OCI-LY1 (cell line): ENCODE measurements at regions not wholly inside any gene's neighbourhood (a gene's known extent, or its start where the extent isn't known, plus 50 kb on each side); places are given as distances from the start of the nearest gene placed in this dataset.

ENCODE experiments used
- H2AFZ ChIP-seq: fragments of 200-600 bp; sonication (generic), shearing (Covaris generic); 2 replicates; pipeline ENCODE4 v1.6.0; 2014; ENCODE audit warnings: antibody characterized with exemption, mild to moderate bottlenecking, low read length
- H3F3A ChIP-seq: fragments of 200-600 bp; sonication (generic), shearing (Covaris generic); 2 replicates; pipeline ENCODE4 v1.6.0; 2014; ENCODE audit warnings: mild to moderate bottlenecking, antibody characterized with exemption, low read length, moderate library complexity; ENCODE audit not compliant: insufficient read depth
- H3K27ac ChIP-seq: fragments of 200-600 bp; sonication (generic); 2 replicates; pipeline ENCODE4 v1.5.1; 2014; ENCODE audit warnings: low read length, mixed run types, mild to moderate bottlenecking, low read depth; ENCODE audit not compliant: poor library complexity, severe bottlenecking
- H3K27me3 ChIP-seq: fragments of 200-600 bp; sonication (generic); 2 replicates; pipeline ENCODE4 v1.6.0; 2014; ENCODE audit warnings: antibody characterized with exemption, mild to moderate bottlenecking, low read length, moderate library complexity; ENCODE audit not compliant: insufficient read depth
- H3K36me3 ChIP-seq: fragments of 200-600 bp; sonication (generic); 2 replicates; pipeline ENCODE4 v1.6.1; 2014; ENCODE audit warnings: mild to moderate bottlenecking, antibody characterized with exemption, low read length, moderate library complexity, mixed read lengths; ENCODE audit not compliant: insufficient read depth
- H3K4me1 ChIP-seq: fragments of 200-600 bp; sonication (generic); 2 replicates; pipeline ENCODE4 v1.5.1; 2014; ENCODE audit warnings: mild to moderate bottlenecking, low read length, moderate library complexity; ENCODE audit not compliant: insufficient read depth, severe bottlenecking
- H3K4me2 ChIP-seq: fragments of 200-600 bp; sonication (generic), shearing (Covaris generic); 2 replicates; pipeline ENCODE4 v1.6.1; 2014; ENCODE audit warnings: low read length
- H3K4me3 ChIP-seq: fragments of 200-600 bp; sonication (generic); 2 replicates; pipeline ENCODE4 v1.5.1; 2014; ENCODE audit warnings: low read length, low read depth, mild to moderate bottlenecking, mixed read lengths; ENCODE audit not compliant: poor library complexity, severe bottlenecking
- H3K79me2 ChIP-seq: fragments of 200-600 bp; shearing (Covaris generic); 2 replicates; pipeline ENCODE4 v1.6.1; 2016; ENCODE audit warnings: mixed run types, low read length, mixed read lengths; ENCODE audit not compliant: insufficient read depth
- H3K9ac ChIP-seq: fragments of 200-600 bp; sonication (generic), shearing (Covaris generic); 2 replicates; pipeline ENCODE4 v1.6.1; 2014; ENCODE audit warnings: mild to moderate bottlenecking, low read length, mixed read lengths
- H3K9me2 ChIP-seq: fragments of 200-600 bp; sonication (generic), shearing (Covaris generic); 2 replicates; pipeline ENCODE4 v1.6.1; 2014; ENCODE audit warnings: low read depth, mild to moderate bottlenecking, low read length, mixed read lengths
- H3K9me3 ChIP-seq: fragments of 200-600 bp; shearing (Covaris generic); 2 replicates; pipeline ENCODE4 v1.6.1; 2014; ENCODE audit warnings: low read length, mixed read lengths
- H4K20me1 ChIP-seq: fragments of 200-600 bp; sonication (generic), shearing (Covaris generic); 2 replicates; pipeline ENCODE4 v1.6.0; 2016; ENCODE audit warnings: mild to moderate bottlenecking, low read length; ENCODE audit not compliant: insufficient read depth
- EZH2 ChIP-seq: fragments of 200-600 bp; sonication (generic), shearing (Covaris generic); IDR thresholded peaks from 2 replicates; pipeline ENCODE4 v1.8.0; 2017; ENCODE audit warnings: borderline replicate concordance, mixed run types, mild to moderate bottlenecking, antibody characterized with exemption, low read length, moderate library complexity, mixed read lengths
- TF ChIP-seq, protein P1 (sequence below): fragments of 200-600 bp; sonication (generic), shearing (Covaris generic); IDR thresholded peaks from 2 replicates; pipeline ENCODE4 v1.5.1; 2017; ENCODE audit warnings: mild to moderate bottlenecking, antibody characterized with exemption, low read length, moderate library complexity, mixed read lengths

DNA sequence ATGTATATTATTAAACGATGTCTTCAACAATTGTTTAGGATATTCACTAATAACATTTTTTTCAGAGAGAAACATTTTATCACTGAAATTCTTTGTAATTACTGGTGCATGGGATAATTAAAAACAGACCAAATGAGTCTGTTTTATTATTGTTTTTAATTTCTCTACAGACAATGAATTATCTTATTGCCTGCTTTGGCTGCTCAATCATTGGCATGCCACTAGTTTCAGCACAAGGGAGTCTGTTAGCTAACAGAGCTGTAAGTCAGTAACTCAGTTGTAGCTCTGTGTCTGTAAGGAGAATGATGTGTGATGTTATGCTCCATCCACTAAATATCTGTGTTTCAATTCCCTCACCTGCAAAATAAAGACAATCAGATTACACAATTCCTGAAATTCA lies 443.9 kb downstream of the PRR16 start:
- Histone ChIP-seq H3K4me1 (no peaks in the 10 kb centered on the region), H3K4me3 (no peak overlapping the region), H3K9ac (no peak overlapping the region), H3K9me3 (no peaks in the 10 kb centered on the region), H3F3A (no peaks in the 10 kb centered on the region), H3K36me3 (no peaks in the 10 kb centered on the region), H3K27ac (no peak overlapping the region), H3K27me3 (no peaks in the 10 kb centered on the region), H2AFZ (no peak overlapping the region), H3K79me2 (no peaks in the 10 kb centered on the region), H4K20me1 (no peaks in the 10 kb centered on the region), H3K9me2 (no peaks in the 10 kb centered on the region), H3K4me2 (no peak overlapping the region)
- TF ChIP-seq, protein P1, sequence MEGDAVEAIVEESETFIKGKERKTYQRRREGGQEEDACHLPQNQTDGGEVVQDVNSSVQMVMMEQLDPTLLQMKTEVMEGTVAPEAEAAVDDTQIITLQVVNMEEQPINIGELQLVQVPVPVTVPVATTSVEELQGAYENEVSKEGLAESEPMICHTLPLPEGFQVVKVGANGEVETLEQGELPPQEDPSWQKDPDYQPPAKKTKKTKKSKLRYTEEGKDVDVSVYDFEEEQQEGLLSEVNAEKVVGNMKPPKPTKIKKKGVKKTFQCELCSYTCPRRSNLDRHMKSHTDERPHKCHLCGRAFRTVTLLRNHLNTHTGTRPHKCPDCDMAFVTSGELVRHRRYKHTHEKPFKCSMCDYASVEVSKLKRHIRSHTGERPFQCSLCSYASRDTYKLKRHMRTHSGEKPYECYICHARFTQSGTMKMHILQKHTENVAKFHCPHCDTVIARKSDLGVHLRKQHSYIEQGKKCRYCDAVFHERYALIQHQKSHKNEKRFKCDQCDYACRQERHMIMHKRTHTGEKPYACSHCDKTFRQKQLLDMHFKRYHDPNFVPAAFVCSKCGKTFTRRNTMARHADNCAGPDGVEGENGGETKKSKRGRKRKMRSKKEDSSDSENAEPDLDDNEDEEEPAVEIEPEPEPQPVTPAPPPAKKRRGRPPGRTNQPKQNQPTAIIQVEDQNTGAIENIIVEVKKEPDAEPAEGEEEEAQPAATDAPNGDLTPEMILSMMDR = no peak
- TF ChIP-seq EZH2 = no peak

DNA sequence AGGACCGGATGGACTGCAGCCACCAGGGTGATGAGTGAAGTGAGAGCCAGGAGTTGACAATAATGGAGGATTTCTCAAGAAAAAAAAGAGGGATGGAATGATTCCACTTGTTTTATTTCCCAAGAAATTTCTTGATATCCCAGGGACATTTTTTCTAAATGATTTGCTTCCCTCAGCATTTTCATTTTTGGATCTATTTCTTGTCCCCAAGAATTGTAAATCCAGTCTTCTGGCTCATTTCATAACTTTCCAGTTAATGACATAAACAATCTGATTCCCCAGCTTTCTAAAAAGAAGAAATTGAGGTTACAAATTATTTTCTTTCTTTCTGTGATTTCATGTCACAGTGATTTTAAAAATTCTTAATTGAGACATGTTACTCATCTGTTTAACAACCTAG lies 446.5 kb downstream of the PRR16 start:
- Histone ChIP-seq H3K79me2 (no peaks in the 10 kb centered on the region), H4K20me1 (no peaks in the 10 kb centered on the region), H3K9ac (no peak overlapping the region), H3K4me1 (no peaks in the 10 kb centered on the region), H3K4me3 (no peak overlapping the region), H3K27ac (no peak overlapping the region), H3F3A (no peaks in the 10 kb centered on the region), H3K9me2 (no peaks in the 10 kb centered on the region), H3K9me3 (no peaks in the 10 kb centered on the region), H3K27me3 (no peaks in the 10 kb centered on the region), H2AFZ (no peak overlapping the region), H3K4me2 (no peak overlapping the region), H3K36me3 (no peaks in the 10 kb centered on the region)
- TF ChIP-seq, protein P1 = no peak
- TF ChIP-seq EZH2 = no peak

DNA sequence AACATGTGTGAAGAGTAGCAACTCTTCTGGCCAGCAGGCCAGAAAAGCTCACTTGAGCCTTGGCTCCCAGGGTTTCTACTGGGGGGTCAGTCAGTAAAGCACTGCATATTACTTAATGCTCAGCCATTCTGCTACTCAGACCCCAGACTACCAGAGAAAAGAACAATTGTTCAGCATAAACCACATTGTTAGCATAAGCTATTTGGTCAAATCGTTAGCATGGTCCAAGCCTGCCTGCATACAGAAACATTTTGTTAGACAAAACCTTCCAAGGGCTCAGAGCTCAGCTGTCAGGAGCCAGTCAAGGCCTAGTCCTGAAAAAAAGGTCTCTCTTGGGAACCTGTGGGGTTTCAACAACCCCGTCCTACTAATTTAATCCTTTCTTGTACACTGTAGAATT lies 449.3 kb downstream of the PRR16 start:
- Histone ChIP-seq H3K36me3 (no peaks in the 10 kb centered on the region), H3F3A (no peaks in the 10 kb centered on the region), H3K27ac (no peak overlapping the region), H2AFZ (no peak overlapping the region), H3K9me2 (no peaks in the 10 kb centered on the region), H3K79me2 (no peaks in the 10 kb centered on the region), H3K4me1 (no peaks in the 10 kb centered on the region), H3K4me2 (no peak overlapping the region), H3K4me3 (no peak overlapping the region), H3K9ac (no peak overlapping the region), H4K20me1 (no peaks in the 10 kb centered on the region), H3K9me3 (no peaks in the 10 kb centered on the region), H3K27me3 (no peaks in the 10 kb centered on the region)
- TF ChIP-seq EZH2 = no peak
- TF ChIP-seq, protein P1 = no peak
